Right forelimb (tissue), 1 donor: ENCODE measurements at regions not wholly inside any gene's neighbourhood (a gene's known extent, or its start where the extent isn't known, plus 50 kb on each side); places are given as distances from the start of the nearest gene placed in this dataset.

Experiments
- DNase-seq: peaks from one replicate; pipeline ENCODE4 v3.0.0-alpha.2; 2018

GRCh38 chr11:38254913-38255312 lies 1656.9 kb upstream of the RAG2 start:
- no peak for DNase-seq

GRCh38 chr11:38252620-38253019 lies 1654.6 kb upstream of the RAG2 start:
- no peak for DNase-seq

- DNase-seq, result no peak
These were observed 1648.4 kb upstream of the RAG2 start for GRCh38 chr11:38246451-38246850.

GRCh38 chr11:38226684-38227083 lies 1628.6 kb upstream of the RAG2 start:
- DNase-seq, result no peak

GRCh38 chr11:38221295-38221694 lies 1623.3 kb upstream of the RAG2 start:
- no peak for DNase-seq

- DNase-seq, result no peak
These were observed 1621.6 kb upstream of the RAG2 start for GRCh38 chr11:38219636-38220035.

GRCh38 chr11:38208951-38209350 lies 1610.9 kb upstream of the RAG2 start:
- DNase-seq, result no peak

- DNase-seq, result no peak
These were observed 1608.6 kb upstream of the RAG2 start for GRCh38 chr11:38206663-38207062.

GRCh38 chr11:38191101-38191500 lies 1593.1 kb upstream of the RAG2 start:
- no peak for DNase-seq

GRCh38 chr11:38182126-38182866 lies 1584.3 kb upstream of the RAG2 start:
- no peak for DNase-seq

- no peak for DNase-seq
These were observed 1578.8 kb upstream of the RAG2 start for GRCh38 chr11:38176686-38177322.

- no peak for DNase-seq
These were observed 1575.6 kb upstream of the RAG2 start for GRCh38 chr11:38173676-38174075.

- DNase-seq, result no peak
These were observed 1571.2 kb upstream of the RAG2 start for GRCh38 chr11:38169286-38169685.

- no peak for DNase-seq
These were observed 1565.5 kb upstream of the RAG2 start for GRCh38 chr11:38163526-38163925.

GRCh38 chr11:38160433-38160832 lies 1562.4 kb upstream of the RAG2 start:
- DNase-seq, result no peak

- DNase-seq, result no peak
These were observed 1561.0 kb upstream of the RAG2 start for GRCh38 chr11:38159038-38159437.

- DNase-seq, result no peak
These were observed 1558.6 kb upstream of the RAG2 start for GRCh38 chr11:38156495-38157146.

GRCh38 chr11:38155856-38156255 lies 1557.8 kb upstream of the RAG2 start:
- no peak for DNase-seq

- DNase-seq, result no peak
These were observed 1555.9 kb upstream of the RAG2 start for GRCh38 chr11:38153985-38154384.

GRCh38 chr11:38143852-38144251 lies 1545.8 kb upstream of the RAG2 start:
- no peak for DNase-seq

GRCh38 chr11:38138972-38139371 lies 1540.9 kb upstream of the RAG2 start:
- no peak for DNase-seq

GRCh38 chr11:38136887-38137286 lies 1538.9 kb upstream of the RAG2 start:
- DNase-seq, result no peak

GRCh38 chr11:38131535-38131934 lies 1533.5 kb upstream of the RAG2 start:
- no peak for DNase-seq

GRCh38 chr11:38130976-38131375 lies 1532.9 kb upstream of the RAG2 start:
- no peak for DNase-seq
